PC-3 (cell line): ENCODE measurements at regions not wholly inside any gene's neighbourhood (a gene's known extent, or its start where the extent isn't known, plus 50 kb on each side); places are given as distances from the start of the nearest gene placed in this dataset.

ENCODE experiments used
- ATAC-seq: fragments of 200-7000 bp; cut with Tn5 transposase; 2 replicates; pipeline ENCODE4 v1.9.1; 2020; ENCODE audit warnings: mild to moderate bottlenecking, moderate library complexity
- BruUV-seq: library from RNA; stranded (reverse); fragments of 400-500 nt; replicated peaks from 2 replicates; lab custom pipeline; 2021; lab: Mats Ljungman, UMichigan
- CTCF ChIA-PET: fragments of 300-600 bp; sonication (Branson Sonifier 250); formaldehyde crosslinking; loops from one replicate; lab custom pipeline; 2022; ENCODE audit warnings: antibody characterized with exemption; lab: Charles Lee
- POLR2A ChIA-PET: fragments of 300-600 bp; sonication (Branson Sonifier 250); formaldehyde crosslinking; loops from one replicate; lab custom pipeline; 2022; ENCODE audit warnings: antibody characterized with exemption; ENCODE audit not compliant: unreplicated experiment; lab: Charles Lee
- DNase-seq: peaks from one replicate; pipeline ENCODE4 v3.0.0-alpha.2; 2015
- H2AFZ ChIP-seq: fragments of 300-600 bp; sonication (generic); 2 replicates; pipeline ENCODE4 v1.6.0; 2016; ENCODE audit warnings: antibody characterized with exemption, low read length
- H3F3A ChIP-seq: fragments of 300-600 bp; sonication (generic); one replicate; pipeline ENCODE4 v1.6.0; 2017; ENCODE audit warnings: antibody characterized with exemption, low read length, control low read depth, mild to moderate bottlenecking; ENCODE audit not compliant: unreplicated experiment
- H3K27ac ChIP-seq: fragments of 300-600 bp; sonication (generic); 2 replicates; pipeline ENCODE4 v1.5.1; 2016; ENCODE audit warnings: mild to moderate bottlenecking, low read length
- H3K27me3 ChIP-seq: fragments of 300-600 bp; sonication (generic); 2 replicates; pipeline ENCODE4 v1.6.1; 2016; ENCODE audit warnings: low read length, mixed read lengths
- H3K36me3 ChIP-seq: fragments of 300-600 bp; sonication (generic); 2 replicates; pipeline ENCODE4 v1.6.1; 2016; ENCODE audit warnings: low read depth, mixed run types, low read length, mixed read lengths
- H3K4me1 ChIP-seq: fragments of 300-600 bp; sonication (generic); 2 replicates; pipeline ENCODE4 v1.5.1; 2016; ENCODE audit warnings: low read length; ENCODE audit not compliant: insufficient read depth
- H3K4me2 ChIP-seq: fragments of 300-600 bp; sonication (generic); 2 replicates; pipeline ENCODE4 v1.6.0; 2016; ENCODE audit warnings: low read length
- H3K4me3 ChIP-seq: fragments of 300-600 bp; sonication (generic); 2 replicates; pipeline ENCODE4 v1.5.1; 2016; ENCODE audit warnings: mild to moderate bottlenecking, low read length, mixed read lengths
- H3K79me2 ChIP-seq: fragments of 300-600 bp; sonication (generic); 2 replicates; pipeline ENCODE4 v1.6.1; 2017; ENCODE audit warnings: low read length, mixed read lengths
- H3K9ac ChIP-seq: fragments of 300-600 bp; sonication (generic); 2 replicates; pipeline ENCODE4 v1.6.0; 2016; ENCODE audit warnings: mild to moderate bottlenecking, low read length
- H3K9me2 ChIP-seq: fragments of 300-600 bp; sonication (generic); replicated peaks from 2 replicates; pipeline ENCODE4 v1.6.1; 2016; ENCODE audit warnings: mixed run types, low read length, mixed read lengths
- H3K9me3 ChIP-seq: fragments of 300-600 bp; sonication (generic); 2 replicates; pipeline ENCODE4 v1.6.1; 2016; ENCODE audit warnings: low read length, mixed read lengths
- H4K20me1 ChIP-seq: fragments of 300-600 bp; sonication (generic); 2 replicates; pipeline ENCODE4 v1.6.1; 2016; ENCODE audit warnings: low read length, mixed read lengths
- CTCF ChIP-seq: fragments of 300-600 bp; sonication (generic); conservative IDR thresholded peaks from 2 replicates; pipeline ENCODE4 v1.5.1; 2017; ENCODE audit warnings: antibody characterized with exemption, low read depth, mild to moderate bottlenecking, low read length
- EZH2 ChIP-seq: fragments of 300-600 bp; sonication (generic); IDR thresholded peaks from one replicate; pipeline ENCODE4 v1.6.1; 2017; ENCODE audit warnings: antibody characterized with exemption, mild to moderate bottlenecking, low read length; ENCODE audit not compliant: unreplicated experiment
- EZH2phosphoT487 ChIP-seq: fragments of 300-600 bp; sonication (generic); IDR thresholded peaks from 2 replicates; pipeline ENCODE4 v1.6.1; 2018; ENCODE audit warnings: mild to moderate bottlenecking, antibody characterized with exemption, low read length, borderline replicate concordance
- intact Hi-C: fragments of 100-400 bp; cut with micrococcal nuclease; formaldehyde crosslinking; loops from 2 replicates; pipeline ENCODE4 v1.9.0; 2023

GRCh38 chr12:60930151-60930550, 1330.1 kb upstream of the USP15 start:
- no peaks in the 10 kb centered on the region for H3K79me2 ChIP-seq
- H3K27ac ChIP-seq: no peak overlapping the region
- no peak overlapping the region for H3K4me2 ChIP-seq
- H3K9me2 ChIP-seq: no peaks in the 10 kb centered on the region
- intact Hi-C loops: no loop called here
- H2AFZ ChIP-seq: no peak overlapping the region
- no peaks in the 10 kb centered on the region for H3F3A ChIP-seq
- H3K9me3 ChIP-seq: no peaks in the 10 kb centered on the region
- TF ChIP-seq CTCF (no peak), EZH2 (no peak), EZH2phosphoT487 (no peak)
- DNase-seq: no peak
- no peaks in the 10 kb centered on the region for H3K4me1 ChIP-seq
- BruUV-seq: no TSS peak
- no peak overlapping the region for H3K4me3 ChIP-seq
- POLR2A ChIA-PET: no interaction called here
- no peak for ATAC-seq
- H3K36me3 ChIP-seq: no peaks in the 10 kb centered on the region
- CTCF ChIA-PET: no interaction called here
- H3K27me3 ChIP-seq: no peaks in the 10 kb centered on the region
- no peaks in the 10 kb centered on the region for H4K20me1 ChIP-seq
- no peak overlapping the region for H3K9ac ChIP-seq

- no peaks in the 10 kb centered on the region for H3K27me3 ChIP-seq
- DNase-seq: peak; percentile 8
- no peaks in the 10 kb centered on the region for H3K9me2 ChIP-seq
- no TSS peak for BruUV-seq
- H3K9me3 ChIP-seq: no peaks in the 10 kb centered on the region
- no peak overlapping the region for H3K4me3 ChIP-seq
- ChIA-PET CTCF (no interaction called here), POLR2A (no interaction called here)
- H3K36me3 ChIP-seq: no peaks in the 10 kb centered on the region
- no peak overlapping the region for H2AFZ ChIP-seq
- H3K27ac ChIP-seq: no peak overlapping the region
- no peak overlapping the region for H3K9ac ChIP-seq
- H3K4me2 ChIP-seq: no peak overlapping the region
- no peaks in the 10 kb centered on the region for H3F3A ChIP-seq
- H3K4me1 ChIP-seq: no peaks in the 10 kb centered on the region
- no peaks in the 10 kb centered on the region for H4K20me1 ChIP-seq
- no peaks in the 10 kb centered on the region for H3K79me2 ChIP-seq
- peak; percentile 42 for TF ChIP-seq CTCF
- no peak for TF ChIP-seq EZH2phosphoT487
- intact Hi-C loops: no loop called here
- 0 out of 2 replicates have a peak, but pooled peaks have one; percentile 24 for ATAC-seq
Measured at GRCh38 chr12:60935981-60936761, 1324.0 kb upstream of the USP15 start.

GRCh38 chr12:60947533-60947932, 1312.7 kb upstream of the USP15 start:
- no peaks in the 10 kb centered on the region for H3F3A ChIP-seq
- no peak overlapping the region for H2AFZ ChIP-seq
- H3K9me2 ChIP-seq: no peaks in the 10 kb centered on the region
- H3K79me2 ChIP-seq: no peaks in the 10 kb centered on the region
- no peaks in the 10 kb centered on the region for H3K4me1 ChIP-seq
- no peak overlapping the region for H3K27ac ChIP-seq
- intact Hi-C loops: no loop called here
- H3K9me3 ChIP-seq: no peaks in the 10 kb centered on the region
- ATAC-seq (no peak), DNase-seq (no peak)
- BruUV-seq: no TSS peak
- H3K27me3 ChIP-seq: no peaks in the 10 kb centered on the region
- no peak overlapping the region for H3K4me3 ChIP-seq
- ChIA-PET POLR2A (no interaction called here), CTCF (no interaction called here)
- TF ChIP-seq EZH2: no peak
- TF ChIP-seq EZH2phosphoT487: no peak
- no peak for TF ChIP-seq CTCF
- no peak overlapping the region for H3K9ac ChIP-seq
- no peaks in the 10 kb centered on the region for H3K36me3 ChIP-seq
- H4K20me1 ChIP-seq: no peaks in the 10 kb centered on the region
- no peak overlapping the region for H3K4me2 ChIP-seq
